H9 (cell line): ENCODE measurements at regions not wholly inside any gene's neighbourhood (a gene's known extent, or its start where the extent isn't known, plus 50 kb on each side); places are given as distances from the start of the nearest gene placed in this dataset.

Experiments used
- DNase-seq: peaks from one replicate; pipeline ENCODE4 v3.0.0-alpha.2; 2017
- H2AFZ ChIP-seq: one replicate; pipeline ENCODE4 v1.6.1; 2013; ENCODE audit warnings: mild to moderate bottlenecking, low read length, control low read depth, moderate library complexity
- H2AK5ac ChIP-seq: 2 replicates; pipeline ENCODE4 v1.6.1; 2013; ENCODE audit warnings: low read length, control low read depth, mixed read lengths; ENCODE audit not compliant: insufficient read length
- H2BK120ac ChIP-seq: one replicate; pipeline ENCODE4 v1.6.1; 2013; ENCODE audit warnings: low read depth, mild to moderate bottlenecking, low read length, control low read depth, inconsistent platforms; ENCODE audit not compliant: poor library complexity, severe bottlenecking
- H2BK12ac ChIP-seq: 2 replicates; pipeline ENCODE4 v1.6.1; 2013; ENCODE audit warnings: low read length, control low read depth, mixed read lengths, low read depth; ENCODE audit not compliant: insufficient read length
- H2BK15ac ChIP-seq: 2 replicates; pipeline ENCODE4 v1.6.1; 2013; ENCODE audit warnings: low read depth, low read length, control low read depth
- H2BK20ac ChIP-seq: one replicate; pipeline ENCODE4 v1.6.1; 2013; ENCODE audit warnings: low read depth, mild to moderate bottlenecking, low read length, control low read depth, inconsistent platforms; ENCODE audit not compliant: poor library complexity, severe bottlenecking
- H2BK5ac ChIP-seq: 2 replicates; pipeline ENCODE4 v1.6.1; 2013; ENCODE audit warnings: low read length, control low read depth, mixed read lengths; ENCODE audit not compliant: insufficient read length
- H3K14ac ChIP-seq: 2 replicates; pipeline ENCODE4 v1.6.1; 2013; ENCODE audit warnings: low read length, control low read depth; ENCODE audit not compliant: insufficient read depth
- H3K18ac ChIP-seq: 2 replicates; pipeline ENCODE4 v1.6.1; 2013; ENCODE audit warnings: low read depth, mild to moderate bottlenecking, mixed read lengths, low read length, control low read depth; ENCODE audit not compliant: insufficient read length
- H3K23ac ChIP-seq: 2 replicates; pipeline ENCODE4 v1.6.1; 2013; ENCODE audit warnings: low read length, control low read depth, mixed read lengths, low read depth; ENCODE audit not compliant: insufficient read length
- H3K23me2 ChIP-seq: 2 replicates; pipeline ENCODE4 v1.6.1; 2013; ENCODE audit warnings: low read depth, mild to moderate bottlenecking, mixed read lengths, low read length, control low read depth; ENCODE audit not compliant: insufficient read length, poor library complexity, severe bottlenecking
- H3K27ac ChIP-seq: 2 replicates; pipeline ENCODE4 v1.5.1; 2013; ENCODE audit warnings: low read length, control low read depth, mixed read lengths, low read depth; ENCODE audit not compliant: insufficient read length
- H3K27me3 ChIP-seq: 2 replicates; pipeline ENCODE4 v1.6.1; 2013; ENCODE audit warnings: low read length, control low read depth, inconsistent platforms; ENCODE audit not compliant: insufficient read depth
- H3K4ac ChIP-seq: 2 replicates; pipeline ENCODE4 v1.6.1; 2013; ENCODE audit warnings: low read depth, mild to moderate bottlenecking, control low read depth, inconsistent platforms, low read length, moderate library complexity
- H3K4me1 ChIP-seq: 2 replicates; pipeline ENCODE4 v1.6.1; 2013; ENCODE audit warnings: low read length, control low read depth, inconsistent platforms; ENCODE audit not compliant: insufficient read depth
- H3K4me2 ChIP-seq: 2 replicates; pipeline ENCODE4 v1.6.1; 2013; ENCODE audit warnings: low read length, control low read depth, mixed read lengths; ENCODE audit not compliant: insufficient read length, insufficient read depth
- H3K56ac ChIP-seq: 2 replicates; pipeline ENCODE4 v1.6.1; 2013; ENCODE audit warnings: low read depth, mild to moderate bottlenecking, mixed read lengths, low read length, control low read depth; ENCODE audit not compliant: insufficient read length
- H3K79me1 ChIP-seq: 2 replicates; pipeline ENCODE4 v1.6.1; 2013; ENCODE audit warnings: low read depth, mild to moderate bottlenecking, moderate library complexity, low read length, control low read depth, inconsistent platforms; ENCODE audit not compliant: insufficient read depth, poor library complexity, severe bottlenecking
- H3K79me2 ChIP-seq: 2 replicates; pipeline ENCODE4 v1.6.1; 2013; ENCODE audit warnings: low read length, control low read depth, inconsistent platforms; ENCODE audit not compliant: insufficient read depth
- H3K9ac ChIP-seq: 2 replicates; pipeline ENCODE4 v1.6.1; 2013; ENCODE audit warnings: low read length, control low read depth, mixed read lengths; ENCODE audit not compliant: insufficient read length; ENCODE audit errors: extremely low read depth
- H3K9me3 ChIP-seq: one replicate; pipeline ENCODE4 v1.6.1; 2013; ENCODE audit warnings: low read depth, low read length, inconsistent platforms; ENCODE audit not compliant: control insufficient read depth
- H3T11ph ChIP-seq: one replicate; pipeline ENCODE4 v1.6.1; 2013; ENCODE audit warnings: mild to moderate bottlenecking, low read length, control low read depth, inconsistent platforms
- H4K20me1 ChIP-seq: one replicate; pipeline ENCODE4 v1.6.1; 2013; ENCODE audit not compliant: control insufficient read depth, insufficient read length, insufficient read depth
- H4K5ac ChIP-seq: 2 replicates; pipeline ENCODE4 v1.6.1; 2013; ENCODE audit warnings: low read depth, mild to moderate bottlenecking, mixed read lengths, low read length, control low read depth; ENCODE audit not compliant: insufficient read length
- H4K8ac ChIP-seq: replicated peaks from 2 replicates; pipeline ENCODE4 v1.6.1; 2013; ENCODE audit warnings: low read length, control low read depth, mixed read lengths, low read depth; ENCODE audit not compliant: insufficient read length
- H4K91ac ChIP-seq: 2 replicates; pipeline ENCODE4 v1.6.1; 2013; ENCODE audit warnings: low read depth, mild to moderate bottlenecking, moderate library complexity, mixed read lengths, low read length, control low read depth; ENCODE audit not compliant: insufficient read length
- H3K27ac Mint-ChIP-seq, 3 experiments: 2 replicates in 2 of 3; 3 replicates in 1 of 3; pipeline ENCODE4 v1.8.0; 2020 to 2021; ENCODE audit warnings: mixed read lengths in 3 of 3, mild to moderate bottlenecking in 1 of 3, moderate library complexity in 1 of 3
- H3K27me3 Mint-ChIP-seq: 2 replicates; pipeline ENCODE4 v1.8.0; 2021; ENCODE audit warnings: low read depth, mild to moderate bottlenecking, moderate library complexity, mixed read lengths
- H3K36me3 Mint-ChIP-seq, 3 experiments: 2 replicates in 2 of 3; 3 replicates in 1 of 3; pipeline ENCODE4 v1.8.0; 2020 to 2021; ENCODE audit warnings: low read depth in 3 of 3, mixed read lengths in 3 of 3; ENCODE audit not compliant: insufficient read depth in 1 of 3
- H3K4me1 Mint-ChIP-seq, 2 experiments: 2 replicates each; pipeline ENCODE4 v1.8.0; 2020; ENCODE audit warnings: mixed read lengths in 2 of 2
- H3K4me3 Mint-ChIP-seq, 2 experiments: 2 replicates in 1 of 2; 3 replicates in 1 of 2; pipeline ENCODE4 v1.8.0; 2020 to 2021; ENCODE audit warnings: mild to moderate bottlenecking in 2 of 2, mixed read lengths in 2 of 2, moderate library complexity in 1 of 2
- H3K9me3 Mint-ChIP-seq, 2 experiments: 2 replicates in 1 of 2; 3 replicates in 1 of 2; pipeline ENCODE4 v1.8.0; 2020; ENCODE audit warnings: mild to moderate bottlenecking in 2 of 2, mixed read lengths in 2 of 2, moderate library complexity in 1 of 2
- CTCF ChIP-seq: fragments of 200-600 bp; sonication (generic); conservative IDR thresholded peaks from 3 replicates; pipeline ENCODE4 v1.8.0; 2021; ENCODE audit warnings: antibody characterized with exemption, mild to moderate bottlenecking
- WGBS: extraction: QIAGEN DNeasy Blood & Tissue Kit; methylation state at CpG from one replicate; pipeline ENCODE4 v1.1.7; 2013; ENCODE audit warnings: missing lambda C conversion rate, low lambda C conversion rate, mixed read lengths; ENCODE audit not compliant: insufficient read length; ENCODE audit errors: extremely low coverage; 5-methylcytosine and 5-hydroxymethylcytosine counted together

DNA sequence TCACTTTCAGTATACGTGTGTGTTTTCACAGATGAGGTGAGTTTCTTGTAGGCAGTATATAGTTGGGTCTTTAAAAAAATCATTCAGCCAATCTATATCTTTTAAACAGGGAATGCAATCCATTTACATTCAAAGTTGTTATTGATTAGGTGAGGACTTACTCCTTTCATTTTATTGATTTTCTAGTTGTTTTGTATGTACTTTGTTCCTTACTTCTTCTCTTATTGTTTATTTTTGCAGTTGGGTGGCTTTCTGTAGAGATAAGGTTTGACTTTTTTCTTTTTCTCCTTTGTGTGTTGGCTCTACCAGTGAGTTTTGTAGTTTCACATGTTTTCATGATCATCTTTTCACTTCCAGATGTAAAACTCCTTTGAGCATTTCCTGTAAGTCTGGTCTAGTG, 83.1 kb downstream of the MAGED1 start:
- no peak overlapping the region for H3K4me2 ChIP-seq
- H2BK20ac ChIP-seq = no peak overlapping the region
- no peak for TF ChIP-seq CTCF
- no peaks in the 10 kb centered on the region for H3K4me1 ChIP-seq
- H3K9ac ChIP-seq = no peak overlapping the region
- H3K27me3 ChIP-seq = no peaks in the 10 kb centered on the region
- no peak overlapping the region for H3K14ac ChIP-seq
- no peak overlapping the region for H3T11ph ChIP-seq
- no peak overlapping the region for H3K4ac ChIP-seq
- H3K23ac ChIP-seq = no peak overlapping the region
- H3K9me3 ChIP-seq = peaks cover 14% of the 10 kb centered on the region
- Mint-ChIP-seq H3K4me3 (no peak overlapping the region), H3K9me3 (peaks cover 57 to 61% of the 10 kb centered on the region in 2 experiments), H3K4me1 (no peaks in the 10 kb centered on the region; a peak in 1 of 4 replicates), H3K27ac (no peak overlapping the region), H3K27me3 (no peaks in the 10 kb centered on the region; the same call in 1 of the 2 replicates), H3K36me3 (peaks cover 0 to 2% (median 0%) of the 10 kb centered on the region in 3 experiments; a peak in 1 of 7 replicates)
- WGBS = no CpG with 5 or more reads among the region's 1 CpG
- H2BK120ac ChIP-seq = no peak overlapping the region
- H4K8ac ChIP-seq = no peak overlapping the region
- H4K91ac ChIP-seq = no peak overlapping the region
- H2AFZ ChIP-seq = no peak overlapping the region
- H3K79me1 ChIP-seq = no peaks in the 10 kb centered on the region
- H3K56ac ChIP-seq = no peak overlapping the region
- DNase-seq = no peak
- no peaks in the 10 kb centered on the region for H3K79me2 ChIP-seq
- no peaks in the 10 kb centered on the region for H4K20me1 ChIP-seq
- no peak overlapping the region for H2BK5ac ChIP-seq
- H2AK5ac ChIP-seq = no peak overlapping the region
- no peak overlapping the region for H3K18ac ChIP-seq
- no peak overlapping the region for H2BK15ac ChIP-seq
- H3K23me2 ChIP-seq = no peaks in the 10 kb centered on the region
- no peak overlapping the region for H4K5ac ChIP-seq
- no peak overlapping the region for H3K27ac ChIP-seq
- H2BK12ac ChIP-seq = no peak overlapping the region
